K562 (cell line): ENCODE measurements at regions not wholly inside any gene's neighbourhood (a gene's known extent, or its start where the extent isn't known, plus 50 kb on each side); places are given as distances from the start of the nearest gene placed in this dataset.

ENCODE experiments used
- C11orf30 ChIP-seq: fragments of 450-650 bp; IDR thresholded peaks from 2 replicates; pipeline ENCODE4 v1.6.1; 2016; ENCODE audit warnings: low read depth, mild to moderate bottlenecking
- GABPA ChIP-seq: fragments of 200-800 bp; sonication (Bioruptor generic); conservative IDR thresholded peaks from 2 replicates; pipeline ENCODE4 v1.6.1; 2016; ENCODE audit warnings: low read depth, missing genetic modification characterization, missing compliant biosample characterization
- KDM1A ChIP-seq, 2 experiments: fragments of 450-650 bp; IDR thresholded peaks; 2 replicates each; pipeline ENCODE4 v1.6.1; 2016; ENCODE audit warnings: mild to moderate bottlenecking in 2 of 2
- KHSRP ChIP-seq: fragments of 450-650 bp; IDR thresholded peaks from 2 replicates; pipeline ENCODE4 v1.6.1; 2017
- L3MBTL2 ChIP-seq: fragments of 450-650 bp; IDR thresholded peaks from 2 replicates; pipeline ENCODE4 v1.6.1; 2016; ENCODE audit warnings: mild to moderate bottlenecking, moderate library complexity
- RBBP5 ChIP-seq: fragments of 200-600 bp; sonication (generic); IDR thresholded peaks from 2 replicates; pipeline ENCODE4 v1.6.1; 2012; ENCODE audit warnings: borderline replicate concordance, mild to moderate bottlenecking, low read length, control low read depth, inconsistent platforms; ENCODE audit not compliant: insufficient read depth, poor library complexity, severe bottlenecking
- RBM17 ChIP-seq: fragments of 200-400 bp; formaldehyde crosslinking; IDR thresholded peaks from 2 replicates; pipeline ENCODE4 v1.6.1; 2017; ENCODE audit warnings: low read depth, mild to moderate bottlenecking, low read length, borderline replicate concordance
- SUPT5H ChIP-seq: fragments of 450-650 bp; IDR thresholded peaks from 2 replicates; pipeline ENCODE4 v1.6.1; 2016
- TARDBP ChIP-seq: fragments of 450-650 bp; IDR thresholded peaks from 2 replicates; pipeline ENCODE4 v1.6.1; 2016
- TEAD4 ChIP-seq, 2 experiments: sonication (generic) in 1 of 2; formaldehyde crosslinking in 1 of 2; IDR thresholded peaks; 2 replicates each; pipeline versions ENCODE4 v1.6.1 to v1.8.0; 2012 to 2022; ENCODE audit warnings: borderline replicate concordance in 1 of 2, inconsistent platforms in 1 of 2, low read length in 1 of 2, mild to moderate bottlenecking in 1 of 2, missing genetic modification reagents in 1 of 2
- ZBTB40 ChIP-seq, 2 experiments: fragments of 450-650 bp in 1 of 2; sonication (generic) in 1 of 2; formaldehyde crosslinking in 1 of 2; IDR thresholded peaks; 2 replicates each; pipeline versions ENCODE4 v1.7.1 to v1.9.0; 2016 to 2022; ENCODE audit warnings: inconsistent platforms in 1 of 2, mild to moderate bottlenecking in 1 of 2, missing genetic modification reagents in 1 of 2
- ZNF253 ChIP-seq: fragments of 250-450 bp; sonication (Bioruptor Pico); conservative IDR thresholded peaks from 2 replicates; pipeline ENCODE4 v1.6.1; 2021; ENCODE audit warnings: mild to moderate bottlenecking
- ZNF316 ChIP-seq: fragments of 450-650 bp; IDR thresholded peaks from 2 replicates; pipeline ENCODE4 v1.6.1; 2016
- TF ChIP-seq, protein P1 (sequence below): sonication (generic); formaldehyde crosslinking; IDR thresholded peaks from 2 replicates; pipeline ENCODE4 v1.8.0; 2022; ENCODE audit warnings: mild to moderate bottlenecking, missing genetic modification reagents

GRCh38 chr7:131108212-131108940 lies 219.3 kb upstream of the MKLN1 start (continued):
- TF ChIP-seq ZBTB40 (IDR thresholded peaks at IDR 0.05) (no peak; the same call in 1 of the 2 replicates), ZBTB40 (CRISPR knock-in tag; IDR thresholded peaks at IDR 0.05) (peak; percentile 33; the same call in 1 of the 2 replicates), RBM17 (no peak), GABPA (tag) (peak; percentile 20; the same call in 1 of the 2 replicates), KDM1A (IDR thresholded peaks at IDR 0.05) (no peak), SUPT5H (0 out of 2 replicates have a peak, but pooled peaks have one; percentile 17), KHSRP (no peak), C11orf30 (peak; percentile 32; the same call in 1 of the 2 replicates), L3MBTL2 (0 out of 2 replicates have a peak, but pooled peaks have one; percentile 26), TARDBP (0 out of 2 replicates have a peak, but pooled peaks have one; percentile 11), ZNF316 (peak; percentile 62), ZNF253 (no peak), RBBP5 (no peak), TEAD4 (IDR thresholded peaks at IDR 0.05; ENCODE audit: low read length) (0 out of 2 replicates have a peak, but pooled peaks have one; percentile 8), TEAD4 (CRISPR knock-in tag; IDR thresholded peaks at IDR 0.05; ENCODE audit: borderline replicate concordance) (no peak)
- TF ChIP-seq, protein P1, sequence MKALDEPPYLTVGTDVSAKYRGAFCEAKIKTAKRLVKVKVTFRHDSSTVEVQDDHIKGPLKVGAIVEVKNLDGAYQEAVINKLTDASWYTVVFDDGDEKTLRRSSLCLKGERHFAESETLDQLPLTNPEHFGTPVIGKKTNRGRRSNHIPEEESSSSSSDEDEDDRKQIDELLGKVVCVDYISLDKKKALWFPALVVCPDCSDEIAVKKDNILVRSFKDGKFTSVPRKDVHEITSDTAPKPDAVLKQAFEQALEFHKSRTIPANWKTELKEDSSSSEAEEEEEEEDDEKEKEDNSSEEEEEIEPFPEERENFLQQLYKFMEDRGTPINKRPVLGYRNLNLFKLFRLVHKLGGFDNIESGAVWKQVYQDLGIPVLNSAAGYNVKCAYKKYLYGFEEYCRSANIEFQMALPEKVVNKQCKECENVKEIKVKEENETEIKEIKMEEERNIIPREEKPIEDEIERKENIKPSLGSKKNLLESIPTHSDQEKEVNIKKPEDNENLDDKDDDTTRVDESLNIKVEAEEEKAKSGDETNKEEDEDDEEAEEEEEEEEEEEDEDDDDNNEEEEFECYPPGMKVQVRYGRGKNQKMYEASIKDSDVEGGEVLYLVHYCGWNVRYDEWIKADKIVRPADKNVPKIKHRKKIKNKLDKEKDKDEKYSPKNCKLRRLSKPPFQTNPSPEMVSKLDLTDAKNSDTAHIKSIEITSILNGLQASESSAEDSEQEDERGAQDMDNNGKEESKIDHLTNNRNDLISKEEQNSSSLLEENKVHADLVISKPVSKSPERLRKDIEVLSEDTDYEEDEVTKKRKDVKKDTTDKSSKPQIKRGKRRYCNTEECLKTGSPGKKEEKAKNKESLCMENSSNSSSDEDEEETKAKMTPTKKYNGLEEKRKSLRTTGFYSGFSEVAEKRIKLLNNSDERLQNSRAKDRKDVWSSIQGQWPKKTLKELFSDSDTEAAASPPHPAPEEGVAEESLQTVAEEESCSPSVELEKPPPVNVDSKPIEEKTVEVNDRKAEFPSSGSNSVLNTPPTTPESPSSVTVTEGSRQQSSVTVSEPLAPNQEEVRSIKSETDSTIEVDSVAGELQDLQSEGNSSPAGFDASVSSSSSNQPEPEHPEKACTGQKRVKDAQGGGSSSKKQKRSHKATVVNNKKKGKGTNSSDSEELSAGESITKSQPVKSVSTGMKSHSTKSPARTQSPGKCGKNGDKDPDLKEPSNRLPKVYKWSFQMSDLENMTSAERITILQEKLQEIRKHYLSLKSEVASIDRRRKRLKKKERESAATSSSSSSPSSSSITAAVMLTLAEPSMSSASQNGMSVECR (CRISPR knock-in tag): 0 out of 2 replicates have a peak, but pooled peaks have one; percentile 17
